Stimulated activated CD8-positive, alpha-beta memory T cell treated with anti-CD3 and anti-CD28 coated beads, Interleukin-2, amount 100 ng/mL, for 1 hour (primary cell): ENCODE measurements at regions not wholly inside any gene's neighbourhood (a gene's known extent, or its start where the extent isn't known, plus 50 kb on each side); places are given as distances from the start of the nearest gene placed in this dataset.

Source experiments
- DNase-seq, 2 donors: peaks; one replicate each; pipeline ENCODE4 v3.0.0-alpha.2; 2020; ENCODE audit warnings: low read depth in 2 of 2

DNA sequence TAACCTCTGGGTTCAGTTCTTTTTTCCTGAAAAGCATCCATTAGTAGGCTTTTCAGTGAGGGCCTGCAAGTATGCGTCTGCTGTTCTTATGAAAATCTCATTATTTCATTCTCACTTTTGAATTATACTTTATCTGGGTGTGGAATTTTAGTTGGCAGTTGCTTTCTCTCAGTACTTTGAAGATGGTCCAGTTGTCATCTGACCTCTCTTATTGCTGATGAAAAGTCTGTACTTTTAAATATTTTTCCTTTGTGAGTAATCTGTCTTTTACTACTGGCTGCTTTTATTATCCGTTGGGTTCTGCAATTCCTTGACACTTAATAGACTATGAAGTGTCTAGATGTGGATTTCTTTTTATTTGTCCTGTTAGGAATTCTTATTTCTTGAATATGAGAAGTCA lies 307.8 kb downstream of the CYP26B1 start:
- no peak for DNase-seq

GRCh38 chr2:71834796-71835195 lies 312.9 kb downstream of the CYP26B1 start:
- no peak for DNase-seq

DNA sequence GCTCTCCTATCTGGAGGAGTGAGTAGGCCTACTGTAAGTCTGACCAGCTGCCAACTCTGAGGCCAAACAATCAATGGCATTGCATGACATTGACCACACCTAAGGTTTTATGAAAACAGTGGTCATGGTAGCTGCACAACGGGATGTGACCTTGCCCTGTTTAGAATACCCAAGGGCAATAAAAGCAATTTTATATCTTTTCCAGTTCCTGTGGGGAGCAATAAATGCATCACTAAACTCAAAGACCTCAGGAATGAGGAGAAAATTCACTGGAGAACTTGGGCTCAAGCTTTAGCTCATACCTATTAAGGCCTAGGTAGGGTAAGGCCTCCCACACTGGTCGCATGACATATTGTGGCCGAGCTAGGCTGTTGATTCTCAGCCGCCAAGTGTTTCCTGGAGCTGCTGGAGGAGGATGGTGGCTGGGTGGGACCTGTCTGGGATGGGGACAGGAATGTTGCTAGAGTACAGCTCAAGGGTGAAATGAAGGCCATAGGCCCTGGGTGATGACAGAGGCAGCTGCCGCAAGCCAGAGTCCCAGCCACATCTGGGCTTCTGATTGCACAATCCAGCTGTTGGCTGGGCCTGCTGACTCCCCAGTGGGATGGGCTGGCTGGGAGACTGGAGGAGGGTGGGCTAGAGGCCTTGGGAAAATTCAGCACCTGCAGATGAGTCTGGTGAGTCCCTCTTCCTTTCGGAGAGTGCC lies 313.7 kb downstream of the CYP26B1 start:
- no peak for DNase-seq

DNA sequence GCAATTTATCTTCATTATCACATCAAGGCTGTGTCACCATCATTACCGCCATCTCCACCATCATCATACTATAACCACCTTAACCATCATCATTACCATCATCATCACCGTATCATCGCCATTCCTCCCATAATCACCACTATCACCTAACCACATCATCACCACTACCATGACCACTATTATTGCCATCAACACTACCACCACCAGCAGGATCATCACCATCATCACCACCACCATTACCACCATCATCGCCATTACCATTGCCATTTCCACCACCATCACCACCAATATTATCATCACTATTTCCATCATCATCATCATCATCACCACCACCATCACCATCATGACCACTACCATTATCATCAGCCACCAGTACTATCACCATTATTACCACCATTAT lies 314.4 kb downstream of the CYP26B1 start:
- DNase-seq = no peak

GRCh38 chr2:71832844-71833243 lies 314.8 kb downstream of the CYP26B1 start:
- no peak for DNase-seq

GRCh38 chr2:71832388-71832787 lies 315.3 kb downstream of the CYP26B1 start:
- DNase-seq = no peak

DNA sequence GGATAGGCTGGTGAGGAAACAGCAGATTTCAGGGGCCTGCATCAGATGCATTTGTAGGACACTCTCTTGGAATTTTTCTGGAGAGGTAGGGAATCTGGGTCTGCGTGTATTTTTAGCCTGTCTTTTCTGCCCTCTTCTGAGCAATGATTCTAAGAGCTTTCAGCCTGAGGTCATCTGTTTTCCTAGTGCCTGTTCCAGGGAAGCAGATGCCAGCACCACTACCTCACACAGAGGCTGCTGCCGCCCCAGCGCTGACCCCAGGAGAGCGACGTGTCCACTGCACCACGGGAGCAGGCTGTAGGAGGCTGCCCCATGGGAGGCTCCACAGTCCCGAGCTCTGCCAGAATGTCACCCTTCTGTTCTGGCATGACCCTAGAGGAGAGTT lies 316.5 kb downstream of the CYP26B1 start:
- no peak for DNase-seq

DNA sequence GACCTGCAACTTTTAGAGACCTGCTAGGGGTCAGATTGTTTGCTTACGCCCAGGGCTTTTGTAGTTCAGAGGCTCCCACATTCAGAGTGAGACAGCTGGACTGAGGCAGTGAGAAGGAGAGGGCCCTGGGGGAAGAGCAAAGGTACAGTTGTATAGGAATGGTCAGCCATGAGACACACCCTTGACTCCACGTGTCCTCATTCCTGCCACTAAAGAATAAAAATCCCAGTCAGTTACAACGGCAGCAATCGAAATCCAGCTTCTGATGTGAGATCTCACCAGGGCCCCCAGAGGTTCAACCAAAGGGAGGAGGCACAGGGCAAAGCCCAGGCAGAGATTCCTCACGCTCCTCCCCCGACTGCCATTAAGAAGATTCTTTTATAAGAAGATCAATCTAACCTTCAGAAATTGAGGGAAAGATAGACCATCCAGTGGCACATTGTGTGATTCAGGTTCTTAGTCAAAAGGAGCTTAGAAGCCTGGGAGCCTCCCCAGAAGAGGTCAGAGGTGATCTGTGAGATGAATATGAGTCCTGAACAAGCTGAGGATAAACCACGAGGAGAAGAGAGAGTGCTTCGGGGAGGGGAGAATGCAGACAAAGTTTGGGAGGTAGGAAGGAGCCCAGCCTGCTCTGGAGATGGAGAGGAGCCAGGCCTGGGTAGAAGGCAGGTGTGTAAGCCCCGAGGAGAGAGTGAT lies 317.0 kb downstream of the CYP26B1 start:
- DNase-seq = no peak

DNA sequence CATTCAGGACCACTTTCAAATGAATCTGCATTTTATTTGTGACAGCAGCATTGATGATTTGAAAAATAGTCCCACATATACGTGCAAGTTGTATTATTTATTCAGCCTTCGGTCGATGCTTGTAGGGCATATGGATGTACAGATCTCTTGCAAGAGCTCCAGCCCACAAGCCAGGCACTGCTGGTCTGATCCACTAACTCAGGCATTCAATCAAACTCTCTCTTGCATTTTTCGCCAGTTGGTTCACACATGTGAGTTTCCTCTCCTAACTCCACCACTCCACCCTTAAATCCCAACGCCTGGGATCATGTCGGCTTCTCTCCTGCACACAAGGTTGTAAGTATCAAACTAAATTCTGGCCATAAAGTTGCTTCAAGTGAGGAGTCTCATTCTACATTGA lies 318.7 kb downstream of the CYP26B1 start:
- DNase-seq = no peak

GRCh38 chr2:71827973-71828372 lies 319.7 kb downstream of the CYP26B1 start:
- no peak for DNase-seq

DNA sequence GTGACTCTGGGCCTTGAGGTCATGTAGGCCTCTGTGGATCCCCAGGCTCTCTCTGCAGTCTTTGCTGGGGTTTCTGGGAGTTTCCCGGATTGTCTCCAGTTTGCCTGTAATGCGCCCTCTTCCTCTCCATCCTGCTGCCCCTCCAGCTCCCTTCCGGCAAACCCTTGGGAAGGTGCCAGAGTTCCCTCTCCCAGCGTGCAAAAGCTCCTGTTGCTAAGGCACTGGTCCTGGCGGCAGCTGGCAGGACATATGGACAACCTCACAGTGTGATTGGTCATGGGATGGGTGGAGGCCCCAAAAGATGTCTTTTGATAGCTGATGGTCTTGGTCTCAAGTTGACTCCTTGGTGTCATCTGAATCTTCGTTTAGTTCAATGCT lies 320.1 kb downstream of the CYP26B1 start:
- no peak for DNase-seq

GRCh38 chr2:71826826-71827523 lies 320.7 kb downstream of the CYP26B1 start:
- DNase-seq = no peak

DNA sequence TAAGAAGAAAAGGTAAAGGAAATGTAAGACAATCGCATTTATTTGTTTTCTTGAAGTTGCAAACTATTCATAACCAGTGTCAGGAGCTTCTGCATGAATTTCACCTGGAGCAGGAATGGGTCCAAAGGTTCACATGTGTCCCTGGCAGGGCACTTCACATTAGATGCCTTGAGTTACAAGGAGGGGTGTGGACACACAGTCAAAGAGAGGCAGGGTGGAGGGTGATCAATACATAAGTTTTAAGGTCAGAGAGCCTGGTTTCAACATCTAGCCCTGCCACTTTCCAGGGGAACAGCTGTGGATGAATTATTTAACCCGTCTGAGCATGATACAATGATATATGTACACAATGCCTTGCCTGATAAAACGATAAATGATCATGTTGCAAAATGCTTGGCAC lies 321.4 kb downstream of the CYP26B1 start:
- DNase-seq = no peak

GRCh38 chr2:71824436-71824835 lies 323.2 kb downstream of the CYP26B1 start:
- DNase-seq = no peak

GRCh38 chr2:71823526-71823925 lies 324.1 kb downstream of the CYP26B1 start:
- no peak for DNase-seq

GRCh38 chr2:71822463-71822862 lies 325.2 kb downstream of the CYP26B1 start:
- DNase-seq = no peak

DNA sequence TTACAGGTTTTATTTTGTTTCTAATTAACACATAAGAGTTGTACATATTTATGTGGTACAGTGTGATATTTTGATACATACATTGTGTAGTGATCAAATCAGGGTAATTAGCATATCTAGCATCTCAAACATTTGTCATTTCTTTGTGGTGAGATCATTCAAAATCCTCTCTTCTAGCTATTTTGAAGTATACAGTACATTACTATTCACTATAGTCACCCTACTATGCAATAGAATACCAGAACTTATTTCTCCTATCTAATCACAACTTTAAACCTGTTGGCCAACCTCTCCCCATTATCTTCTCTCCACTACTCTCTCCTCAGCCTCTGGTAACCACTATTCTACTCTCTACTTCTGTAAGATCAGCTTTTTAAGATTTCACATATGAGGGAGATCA lies 325.8 kb downstream of the CYP26B1 start:
- no peak for DNase-seq

DNA sequence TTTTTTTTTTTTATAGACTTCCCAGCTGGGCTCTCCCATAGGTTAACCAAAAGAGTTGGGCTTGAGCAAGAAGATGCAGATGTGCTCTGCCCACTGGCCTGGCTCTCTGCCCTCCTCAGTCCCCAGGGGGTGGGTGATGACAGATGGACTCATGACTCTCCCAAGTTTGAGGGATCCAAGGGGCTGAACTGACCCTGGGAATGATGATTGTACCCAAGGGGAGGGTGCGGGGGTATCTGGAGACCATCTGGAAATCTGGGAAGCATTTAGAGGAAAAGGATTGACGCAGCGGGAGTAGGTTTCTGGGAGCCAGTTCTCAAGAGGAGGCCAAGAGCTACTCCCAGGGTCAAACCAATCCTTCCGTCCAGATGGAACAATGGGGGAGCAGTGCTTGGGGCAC lies 330.8 kb downstream of the CYP26B1 start:
- no peak for DNase-seq

DNA sequence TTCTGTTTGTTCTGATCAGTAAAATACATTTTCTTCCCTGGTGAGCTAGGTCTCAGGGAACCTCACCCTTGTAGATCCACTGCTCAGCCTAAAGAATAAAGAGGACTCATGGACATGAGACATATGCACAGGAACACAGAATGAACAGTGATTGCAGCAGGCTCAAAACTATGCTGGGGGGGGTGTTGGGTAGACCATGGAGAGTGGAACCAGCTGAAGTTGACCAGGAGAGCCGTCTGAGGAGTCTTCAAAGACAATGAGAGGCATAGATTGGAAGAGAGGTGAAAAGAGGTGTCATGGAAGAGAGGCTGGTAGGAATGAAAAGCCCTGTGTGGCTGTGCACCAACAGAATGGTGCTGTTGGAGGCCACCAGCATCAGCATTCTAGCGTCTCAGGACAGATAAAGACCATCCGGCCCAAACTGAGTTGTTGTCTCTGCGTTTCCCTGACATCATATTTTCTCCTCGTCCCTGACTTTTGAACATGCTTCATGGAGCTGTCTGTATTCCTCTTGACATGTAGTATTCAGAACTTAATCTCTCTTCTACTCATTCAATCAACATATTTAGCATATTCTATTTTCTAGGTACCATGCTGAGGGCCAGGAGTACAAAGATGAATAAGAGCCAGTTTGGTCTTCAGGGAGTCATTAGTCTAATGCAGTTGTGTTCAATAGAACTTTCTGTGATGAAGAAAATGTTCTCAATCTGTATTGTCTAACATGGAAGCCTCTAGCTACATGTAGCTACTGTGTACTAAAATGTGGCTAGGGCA lies 331.8 kb downstream of the CYP26B1 start:
- no peak for DNase-seq

GRCh38 chr2:71814885-71815284 lies 332.8 kb downstream of the CYP26B1 start:
- DNase-seq = no peak

- DNase-seq = no peak
These were observed 333.7 kb downstream of the CYP26B1 start for GRCh38 chr2:71813807-71814470.

DNA sequence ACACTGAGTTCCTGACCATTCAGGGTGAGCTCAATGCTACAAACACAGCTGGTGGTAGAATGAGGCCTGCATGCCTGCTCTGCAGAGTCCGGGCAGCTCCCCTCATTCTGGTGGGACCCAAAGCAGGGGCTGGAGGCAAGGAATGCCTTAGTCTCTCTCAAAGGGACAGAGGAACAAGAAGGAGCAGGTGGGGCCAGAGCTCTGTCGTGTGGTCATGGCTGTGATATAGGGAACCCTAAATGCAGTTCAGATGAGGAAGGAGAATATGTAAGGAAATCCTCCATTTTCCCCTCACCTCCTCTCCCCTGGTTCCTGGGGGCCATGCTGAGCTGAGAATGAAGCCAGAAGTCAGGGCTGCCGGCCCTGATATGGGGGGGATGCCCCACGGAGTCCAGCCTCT lies 334.3 kb downstream of the CYP26B1 start:
- no peak for DNase-seq
